ENCODE measurements at regions not wholly inside any gene's neighbourhood (a gene's known extent, or its start where the extent isn't known, plus 50 kb on each side); places are given as distances from the start of the nearest gene placed in this dataset.

DNA sequence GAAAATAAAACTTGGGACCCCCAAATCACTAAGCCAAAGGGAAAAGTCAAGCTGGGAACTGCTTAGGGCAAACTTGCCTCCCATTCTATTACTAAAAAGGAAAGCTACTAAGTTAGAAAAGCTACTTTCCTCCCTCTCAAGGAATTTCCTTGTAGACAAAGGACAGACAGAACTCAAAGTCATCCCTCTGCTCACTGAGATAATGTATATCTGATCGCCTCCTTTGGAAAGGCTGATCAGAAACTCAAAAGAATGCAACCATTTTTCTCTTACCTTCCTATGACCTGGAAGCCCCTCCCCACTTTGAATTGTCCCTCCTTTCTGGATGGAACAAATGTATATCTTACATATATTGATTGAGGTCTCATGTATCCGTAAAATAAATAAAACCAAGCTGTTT lies 190.5 kb upstream of the DCN start:
- TF ChIP-seq CTCF (IDR thresholded peaks at IDR 0.05; ENCODE audit: low read length) (no peak), EZH2 (IDR thresholded peaks at IDR 0.05; ENCODE audit: borderline replicate concordance, low read length) (no peak)
